IMR-90 (cell line): ENCODE measurements at regions not wholly inside any gene's neighbourhood (a gene's known extent, or its start where the extent isn't known, plus 50 kb on each side); places are given as distances from the start of the nearest gene placed in this dataset.

Experiments used
- ATAC-seq: fragments of 200-7000 bp; cut with Tn5 transposase; 2 replicates; pipeline ENCODE4 v1.9.1; 2020; ENCODE audit warnings: low read depth, mild to moderate bottlenecking, moderate library complexity
- BruUV-seq: library from RNA; stranded (reverse); fragments of 400-500 nt; replicated peaks from 2 replicates; lab custom pipeline; 2021; lab: Mats Ljungman, UMichigan
- CTCF ChIA-PET: fragments of 300-600 bp; formaldehyde crosslinking; extraction: SDS; loops from one replicate; lab custom pipeline; 2021; ENCODE audit warnings: antibody characterized with exemption; lab: Yijun Ruan, JAX
- POLR2A ChIA-PET: fragments of 300-600 bp; sonication (Branson Sonifier 250); formaldehyde crosslinking; loops from one replicate; lab custom pipeline; 2022; ENCODE audit warnings: antibody characterized with exemption; ENCODE audit not compliant: unreplicated experiment; lab: Charles Lee
- DNase-seq: peaks from one replicate; pipeline ENCODE4 v3.0.0; 2013
- H2AFZ ChIP-seq: replicated peaks from 2 replicates; pipeline ENCODE3; 2013; ENCODE audit warnings: low read length, mild to moderate bottlenecking; ENCODE audit not compliant: poor library complexity
- H2AK5ac ChIP-seq: 2 replicates; pipeline ENCODE4 v1.6.1; 2013; ENCODE audit warnings: low read depth, low read length, inconsistent platforms
- H2AK9ac ChIP-seq: replicated peaks from 2 replicates; pipeline ENCODE3; 2013; ENCODE audit warnings: mild to moderate bottlenecking, low read depth, low read length, moderate library complexity; ENCODE audit not compliant: poor library complexity
- H2BK120ac ChIP-seq: 2 replicates; pipeline ENCODE4 v1.6.1; 2013; ENCODE audit warnings: low read depth, low read length, inconsistent platforms
- H2BK15ac ChIP-seq: 3 replicates; pipeline ENCODE4 v1.6.1; 2013; ENCODE audit warnings: low read depth, low read length, inconsistent platforms
- H2BK20ac ChIP-seq: 2 replicates; pipeline ENCODE4 v1.6.1; 2013; ENCODE audit warnings: low read depth, mild to moderate bottlenecking, inconsistent platforms, low read length, moderate library complexity
- H2BK5ac ChIP-seq: 2 replicates; pipeline ENCODE4 v1.6.1; 2013; ENCODE audit warnings: mild to moderate bottlenecking, low read depth, low read length, inconsistent platforms; ENCODE audit not compliant: poor library complexity, severe bottlenecking
- H3K14ac ChIP-seq: replicated peaks from 2 replicates; pipeline ENCODE4 v1.6.1; 2013; ENCODE audit warnings: low read depth, low read length, inconsistent platforms
- H3K18ac ChIP-seq: 2 replicates; pipeline ENCODE4 v1.6.1; 2013; ENCODE audit warnings: low read depth, low read length, control low read depth
- H3K23ac ChIP-seq: 2 replicates; pipeline ENCODE4 v1.6.1; 2013; ENCODE audit warnings: low read depth, low read length, inconsistent platforms
- H3K27ac ChIP-seq: 2 replicates; pipeline ENCODE4 v1.5.1; 2013; ENCODE audit warnings: mild to moderate bottlenecking, control low read depth, low read length; ENCODE audit not compliant: insufficient read depth
- H3K27me3 ChIP-seq: 2 replicates; pipeline ENCODE4 v1.6.1; 2013; ENCODE audit warnings: low read length; ENCODE audit not compliant: control insufficient read depth, insufficient read depth
- H3K36me3 ChIP-seq: 2 replicates; pipeline ENCODE4 v1.6.1; 2013; ENCODE audit warnings: low read length, mixed read lengths; ENCODE audit not compliant: control insufficient read depth, insufficient read depth
- H3K4ac ChIP-seq: 2 replicates; pipeline ENCODE4 v1.6.1; 2013; ENCODE audit warnings: low read depth, low read length, inconsistent platforms
- H3K4me1 ChIP-seq: 2 replicates; pipeline ENCODE4 v1.6.1; 2013; ENCODE audit warnings: low read length, mixed read lengths; ENCODE audit not compliant: control insufficient read depth, insufficient read depth
- H3K4me2 ChIP-seq: 2 replicates; pipeline ENCODE4 v1.6.1; 2013; ENCODE audit warnings: low read depth, mild to moderate bottlenecking, control low read depth, low read length, moderate library complexity
- H3K4me3 ChIP-seq: 2 replicates; pipeline ENCODE4 v1.5.1; 2013; ENCODE audit warnings: low read depth, mild to moderate bottlenecking, control low read depth, low read length, moderate library complexity; ENCODE audit not compliant: insufficient read depth
- H3K56ac ChIP-seq: 2 replicates; pipeline ENCODE4 v1.6.1; 2013; ENCODE audit warnings: low read length, inconsistent platforms; ENCODE audit not compliant: insufficient read depth; ENCODE audit errors: extremely low read depth
- H3K79me1 ChIP-seq, 2 experiments: 2 replicates each; pipeline ENCODE4 v1.6.1; 2013; ENCODE audit warnings: low read length in 2 of 2, inconsistent platforms in 1 of 2, low read depth in 1 of 2
- H3K9ac ChIP-seq: 2 replicates; pipeline ENCODE4 v1.6.1; 2013; ENCODE audit warnings: low read depth, low read length, control low read depth
- H3K9me1 ChIP-seq: 2 replicates; pipeline ENCODE4 v1.6.1; 2013; ENCODE audit warnings: low read length, inconsistent platforms; ENCODE audit not compliant: insufficient read depth
- H3K9me3 ChIP-seq: 2 replicates; pipeline ENCODE4 v1.6.1; 2013; ENCODE audit warnings: low read length; ENCODE audit not compliant: control insufficient read depth, insufficient read depth
- H4K20me1 ChIP-seq: 2 replicates; pipeline ENCODE4 v1.6.1; 2013; ENCODE audit warnings: low read length, inconsistent platforms; ENCODE audit not compliant: insufficient read depth
- H4K5ac ChIP-seq: 2 replicates; pipeline ENCODE4 v1.6.1; 2013; ENCODE audit warnings: mild to moderate bottlenecking, low read depth, low read length, control low read depth
- H4K8ac ChIP-seq, 2 experiments: 2 replicates each; pipeline ENCODE4 v1.6.1; 2013; ENCODE audit warnings: low read depth in 2 of 2, low read length in 2 of 2, control low read depth in 1 of 2, inconsistent platforms in 1 of 2
- H4K91ac ChIP-seq: 2 replicates; pipeline ENCODE4 v1.6.1; 2013; ENCODE audit warnings: low read depth, low read length, inconsistent platforms; ENCODE audit not compliant: insufficient read depth
- BHLHE40 ChIP-seq: fragments of 150-350 bp; IDR thresholded peaks from 2 replicates; pipeline ENCODE4 v1.6.1; 2016; ENCODE audit warnings: mild to moderate bottlenecking, low read depth, low read length
- CEBPB ChIP-seq: IDR thresholded peaks from 2 replicates; pipeline ENCODE4 v1.6.1; 2012; ENCODE audit warnings: low read depth, low read length, improper control_type of control experiment
- CHD1 ChIP-seq: IDR thresholded peaks from 2 replicates; pipeline ENCODE4 v1.6.1; 2012; ENCODE audit warnings: low read depth, low read length, improper control_type of control experiment
- CTCF ChIP-seq: conservative IDR thresholded peaks from 2 replicates; pipeline ENCODE4 v1.5.1; 2012; ENCODE audit warnings: mild to moderate bottlenecking, low read depth, low read length, improper control_type of control experiment
- ELK1 ChIP-seq: fragments of 150-350 bp; IDR thresholded peaks from 2 replicates; pipeline ENCODE4 v1.6.1; 2016; ENCODE audit warnings: low read depth, mild to moderate bottlenecking, low read length, moderate library complexity, borderline replicate concordance
- FOS ChIP-seq: fragments of 150-350 bp; IDR thresholded peaks from 2 replicates; pipeline ENCODE4 v1.6.1; 2016; ENCODE audit warnings: low read depth, low read length
- MAFK ChIP-seq: IDR thresholded peaks from 2 replicates; pipeline ENCODE4 v1.6.1; 2012; ENCODE audit warnings: low read depth, low read length, improper control_type of control experiment
- MAZ ChIP-seq: IDR thresholded peaks from 2 replicates; pipeline ENCODE4 v1.6.1; 2012; ENCODE audit warnings: low read depth, mild to moderate bottlenecking, low read length, improper control_type of control experiment, moderate library complexity, borderline replicate concordance
- MXI1 ChIP-seq: IDR thresholded peaks from 2 replicates; pipeline ENCODE4 v1.6.1; 2012; ENCODE audit warnings: low read depth, mild to moderate bottlenecking, low read length, moderate library complexity, borderline replicate concordance
- NFE2L2 ChIP-seq: fragments of 150-350 bp; IDR thresholded peaks from 2 replicates; pipeline ENCODE4 v1.6.1; 2016; ENCODE audit warnings: low read depth, mild to moderate bottlenecking, low read length
- POLR2A ChIP-seq: IDR thresholded peaks from 2 replicates; pipeline ENCODE4 v1.6.1; 2012; ENCODE audit warnings: mild to moderate bottlenecking, low read depth, low read length
- RAD21 ChIP-seq: IDR thresholded peaks from 2 replicates; pipeline ENCODE4 v1.6.1; 2012; ENCODE audit warnings: low read length, improper control_type of control experiment
- RCOR1 ChIP-seq: IDR thresholded peaks from 2 replicates; pipeline ENCODE4 v1.6.1; 2012; ENCODE audit warnings: mild to moderate bottlenecking, low read length, improper control_type of control experiment; ENCODE audit not compliant: insufficient replicate concordance
- RFX5 ChIP-seq: IDR thresholded peaks from 2 replicates; pipeline ENCODE4 v1.8.0; 2012; ENCODE audit warnings: low read depth, mild to moderate bottlenecking, low read length, moderate library complexity
- SMC3 ChIP-seq: fragments of 150-350 bp; IDR thresholded peaks from 2 replicates; pipeline ENCODE4 v1.6.1; 2016; ENCODE audit warnings: low read depth, mild to moderate bottlenecking, antibody characterized with exemption, low read length, moderate library complexity
- USF2 ChIP-seq: fragments of 150-350 bp; IDR thresholded peaks from 2 replicates; pipeline ENCODE4 v1.6.1; 2017; ENCODE audit warnings: mild to moderate bottlenecking, antibody characterized with exemption, low read length, low read depth
- WGBS, 2 experiments: methylation state at CpG; one replicate each; pipeline versions ENCODE4 v1.1.5 to v1.1.7; 2013; ENCODE audit warnings: missing lambda C conversion rate in 2 of 2; ENCODE audit not compliant: insufficient read length in 1 of 2; ENCODE audit errors: extremely low coverage in 2 of 2; 5-methylcytosine and 5-hydroxymethylcytosine counted together
- dilution Hi-C: fragments of 300-500 bp; cut with HindIII; formaldehyde crosslinking; loops from one replicate; pipeline ENCODE4 v1.14.3; 2018; ENCODE audit warnings: low sequenced_read_pairs; ENCODE audit not compliant: unreplicated experiment
- in situ Hi-C: fragments of 300-500 bp; cut with MboI; formaldehyde crosslinking; loops from 3 replicates; pipeline ENCODE4 v1.14.3; 2019; ENCODE audit warnings: low sequenced_read_pairs, inconsistent platforms, mixed read lengths
- intact Hi-C: fragments of 100-400 bp; cut with micrococcal nuclease; formaldehyde crosslinking; loops from 2 replicates; pipeline ENCODE4 v1.10.0; 2022

- no peak overlapping the region for H2BK5ac ChIP-seq
- H3K14ac ChIP-seq: no peak overlapping the region
- no peak overlapping the region for H3K9ac ChIP-seq
- in situ Hi-C loops (no loop called here), intact Hi-C loops (no loop called here), dilution Hi-C loops (no loop called here)
- no peak overlapping the region for H2AK9ac ChIP-seq
- no peaks in the 10 kb centered on the region for H3K79me1 ChIP-seq
- no peak overlapping the region for H4K5ac ChIP-seq
- H2BK120ac ChIP-seq: no peak overlapping the region
- ChIA-PET CTCF (no interaction called here), POLR2A (no interaction called here)
- no peak overlapping the region for H2AK5ac ChIP-seq
- H3K27ac ChIP-seq: no peak overlapping the region
- no peak for ATAC-seq
- no peaks in the 10 kb centered on the region for H3K4me1 ChIP-seq
- H3K27me3 ChIP-seq: no peaks in the 10 kb centered on the region
- H4K20me1 ChIP-seq: no peaks in the 10 kb centered on the region
- BruUV-seq: no TSS peak
- H3K9me3 ChIP-seq: no peaks in the 10 kb centered on the region
- no peak overlapping the region for H4K91ac ChIP-seq
- H3K4ac ChIP-seq: no peak overlapping the region
- H2BK20ac ChIP-seq: no peak overlapping the region
- no peak for DNase-seq
- no peak overlapping the region for H3K4me2 ChIP-seq
- no peak overlapping the region for H4K8ac ChIP-seq
- H3K36me3 ChIP-seq: no peaks in the 10 kb centered on the region
- H3K18ac ChIP-seq: no peak overlapping the region
- no CpG with 5 or more reads among the region's 4 CpGs for WGBS, 2 experiments
- no peak overlapping the region for H3K56ac ChIP-seq
- no peak overlapping the region for H3K23ac ChIP-seq
- no peak for TF ChIP-seq MXI1
- no peak for TF ChIP-seq FOS
- TF ChIP-seq RAD21: no peak
- TF ChIP-seq CHD1: no peak
- no peak for TF ChIP-seq BHLHE40
- TF ChIP-seq SMC3: no peak
- TF ChIP-seq ELK1: no peak
- TF ChIP-seq MAFK: no peak
- no peak for TF ChIP-seq CTCF
- no peak for TF ChIP-seq POLR2A
- TF ChIP-seq NFE2L2: no peak
- TF ChIP-seq CEBPB: no peak
- TF ChIP-seq RCOR1: no peak
- no peak for TF ChIP-seq RFX5
- TF ChIP-seq USF2: no peak
- no peak for TF ChIP-seq MAZ
- H3K9me1 ChIP-seq: no peaks in the 10 kb centered on the region
- no peak overlapping the region for H3K4me3 ChIP-seq
- H2BK15ac ChIP-seq: no peak overlapping the region
- no peak overlapping the region for H2AFZ ChIP-seq
Observed at GRCh38 chr12:66838366-66838765, 159.5 kb upstream of the GRIP1 start.
